HEK293 (cell line): ENCODE measurements at regions not wholly inside any gene's neighbourhood (a gene's known extent, or its start where the extent isn't known, plus 50 kb on each side); places are given as distances from the start of the nearest gene placed in this dataset.

ENCODE experiments used
- SP2 ChIP-seq: fragments of 450-650 bp; formaldehyde crosslinking; IDR thresholded peaks from 2 replicates; pipeline ENCODE4 v1.5.1; 2016; ENCODE audit warnings: missing biosample characterization, missing genetic modification characterization
- YY1 ChIP-seq: fragments of 450-650 bp; formaldehyde crosslinking; IDR thresholded peaks from 2 replicates; pipeline ENCODE4 v1.5.1; 2018; ENCODE audit warnings: missing biosample characterization, missing genetic modification characterization
- ZFP3 ChIP-seq: fragments of 450-650 bp; formaldehyde crosslinking; IDR thresholded peaks from 2 replicates; pipeline ENCODE4 v1.5.1; 2016; ENCODE audit warnings: low read depth, missing biosample characterization, missing genetic modification characterization
- ZNF239 ChIP-seq: fragments of 450-650 bp; formaldehyde crosslinking; IDR thresholded peaks from 2 replicates; pipeline ENCODE4 v1.5.1; 2016; ENCODE audit warnings: missing biosample characterization, missing genetic modification characterization
- ZNF311 ChIP-seq: fragments of 450-650 bp; formaldehyde crosslinking; IDR thresholded peaks from 2 replicates; pipeline ENCODE4 v1.5.1; 2017; ENCODE audit warnings: missing biosample characterization, missing genetic modification characterization, borderline replicate concordance
- TF ChIP-seq, protein P1 (sequence below): fragments of 450-650 bp; formaldehyde crosslinking; IDR thresholded peaks from 2 replicates; pipeline ENCODE4 v1.5.1; 2016; ENCODE audit warnings: missing biosample characterization, missing genetic modification characterization

GRCh38 chr4:81771721-81772120 is 300.0 kb upstream of the RASGEF1B start:
- TF ChIP-seq ZNF311: no peak
- TF ChIP-seq, protein P1, sequence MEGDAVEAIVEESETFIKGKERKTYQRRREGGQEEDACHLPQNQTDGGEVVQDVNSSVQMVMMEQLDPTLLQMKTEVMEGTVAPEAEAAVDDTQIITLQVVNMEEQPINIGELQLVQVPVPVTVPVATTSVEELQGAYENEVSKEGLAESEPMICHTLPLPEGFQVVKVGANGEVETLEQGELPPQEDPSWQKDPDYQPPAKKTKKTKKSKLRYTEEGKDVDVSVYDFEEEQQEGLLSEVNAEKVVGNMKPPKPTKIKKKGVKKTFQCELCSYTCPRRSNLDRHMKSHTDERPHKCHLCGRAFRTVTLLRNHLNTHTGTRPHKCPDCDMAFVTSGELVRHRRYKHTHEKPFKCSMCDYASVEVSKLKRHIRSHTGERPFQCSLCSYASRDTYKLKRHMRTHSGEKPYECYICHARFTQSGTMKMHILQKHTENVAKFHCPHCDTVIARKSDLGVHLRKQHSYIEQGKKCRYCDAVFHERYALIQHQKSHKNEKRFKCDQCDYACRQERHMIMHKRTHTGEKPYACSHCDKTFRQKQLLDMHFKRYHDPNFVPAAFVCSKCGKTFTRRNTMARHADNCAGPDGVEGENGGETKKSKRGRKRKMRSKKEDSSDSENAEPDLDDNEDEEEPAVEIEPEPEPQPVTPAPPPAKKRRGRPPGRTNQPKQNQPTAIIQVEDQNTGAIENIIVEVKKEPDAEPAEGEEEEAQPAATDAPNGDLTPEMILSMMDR (tag by site-specific recombination): no peak
- no peak for TF ChIP-seq ZFP3 (tag by site-specific recombination)
- TF ChIP-seq YY1 (tag by site-specific recombination): no peak
- TF ChIP-seq SP2: no peak
- TF ChIP-seq ZNF239 (tag by site-specific recombination): no peak
